ENCODE measurements at regions not wholly inside any gene's neighbourhood (a gene's known extent, or its start where the extent isn't known, plus 50 kb on each side); places are given as distances from the start of the nearest gene placed in this dataset.
A peak's percentile ranks its signal among the peaks of the same experiment; 100 is the strongest.

DNA sequence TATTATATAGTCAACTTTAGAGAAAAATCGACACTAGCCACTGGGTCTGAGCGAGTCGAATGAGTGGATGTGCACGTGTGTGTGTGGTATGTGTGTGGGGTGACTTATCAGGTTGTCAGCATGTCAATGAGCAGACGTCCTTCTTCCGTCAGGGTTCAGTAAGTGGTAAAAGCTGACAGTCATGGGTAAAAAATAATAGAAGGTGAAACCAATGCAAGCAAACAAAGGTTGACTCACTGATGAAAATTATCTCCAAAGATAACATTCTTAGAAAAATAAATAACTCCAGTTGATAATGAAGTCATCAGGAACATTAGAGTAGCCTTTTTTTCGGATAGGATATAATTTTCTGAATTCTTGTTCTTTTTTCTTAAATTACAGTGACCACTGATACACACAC, 243.8 kb upstream of the FOXQ1 start (continued):
- TF ChIP-seq, protein P1, sequence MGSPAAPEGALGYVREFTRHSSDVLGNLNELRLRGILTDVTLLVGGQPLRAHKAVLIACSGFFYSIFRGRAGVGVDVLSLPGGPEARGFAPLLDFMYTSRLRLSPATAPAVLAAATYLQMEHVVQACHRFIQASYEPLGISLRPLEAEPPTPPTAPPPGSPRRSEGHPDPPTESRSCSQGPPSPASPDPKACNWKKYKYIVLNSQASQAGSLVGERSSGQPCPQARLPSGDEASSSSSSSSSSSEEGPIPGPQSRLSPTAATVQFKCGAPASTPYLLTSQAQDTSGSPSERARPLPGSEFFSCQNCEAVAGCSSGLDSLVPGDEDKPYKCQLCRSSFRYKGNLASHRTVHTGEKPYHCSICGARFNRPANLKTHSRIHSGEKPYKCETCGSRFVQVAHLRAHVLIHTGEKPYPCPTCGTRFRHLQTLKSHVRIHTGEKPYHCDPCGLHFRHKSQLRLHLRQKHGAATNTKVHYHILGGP (tag by site-specific recombination; IDR thresholded peaks at IDR 0.05) = peak; percentile 71
- TF ChIP-seq, protein P2, sequence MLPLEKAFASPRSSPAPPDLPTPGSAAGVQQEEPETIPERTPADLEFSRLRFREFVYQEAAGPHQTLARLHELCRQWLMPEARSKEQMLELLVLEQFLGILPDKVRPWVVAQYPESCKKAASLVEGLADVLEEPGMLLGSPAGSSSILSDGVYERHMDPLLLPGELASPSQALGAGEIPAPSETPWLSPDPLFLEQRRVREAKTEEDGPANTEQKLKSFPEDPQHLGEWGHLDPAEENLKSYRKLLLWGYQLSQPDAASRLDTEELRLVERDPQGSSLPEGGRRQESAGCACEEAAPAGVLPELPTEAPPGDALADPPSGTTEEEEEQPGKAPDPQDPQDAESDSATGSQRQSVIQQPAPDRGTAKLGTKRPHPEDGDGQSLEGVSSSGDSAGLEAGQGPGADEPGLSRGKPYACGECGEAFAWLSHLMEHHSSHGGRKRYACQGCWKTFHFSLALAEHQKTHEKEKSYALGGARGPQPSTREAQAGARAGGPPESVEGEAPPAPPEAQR (tag by site-specific recombination; IDR thresholded peaks at IDR 0.05) = no peak
- TF ChIP-seq ZNF302 (tag by site-specific recombination; IDR thresholded peaks at IDR 0.05; ENCODE audit: low read depth) (no peak), MEIS1 (CRISPR knock-in tag; IDR thresholded peaks at IDR 0.05; ENCODE audit: borderline replicate concordance) (no peak), ZNF701 (tag by site-specific recombination; IDR thresholded peaks at IDR 0.05) (no peak), ZNF560 (tag by site-specific recombination; IDR thresholded peaks at IDR 0.05; ENCODE audit: borderline replicate concordance) (no peak), BCL11B (tag by site-specific recombination; IDR thresholded peaks at IDR 0.05; ENCODE audit: low read depth) (no peak), OVOL3 (tag by site-specific recombination; IDR thresholded peaks at IDR 0.05) (no peak), ZEB2 (tag by site-specific recombination; IDR thresholded peaks at IDR 0.05) (0 out of 2 replicates have a peak, but pooled peaks have one; percentile 32), ZNF548 (tag by site-specific recombination; IDR thresholded peaks at IDR 0.05) (no peak), ZNF843 (tag by site-specific recombination; IDR thresholded peaks at IDR 0.05) (peak; percentile 75), ZNF274 (IDR thresholded peaks at IDR 0.05; ENCODE audit: low read length) (no peak), ZNF274 (tag by site-specific recombination; IDR thresholded peaks at IDR 0.05; ENCODE audit: borderline replicate concordance) (no peak), ZNF514 (tag by site-specific recombination; IDR thresholded peaks at IDR 0.05) (no peak), ZNF146 (tag by site-specific recombination; IDR thresholded peaks at IDR 0.05) (0 out of 2 replicates have a peak, but pooled peaks have one; percentile 10), ZNF426 (tag by site-specific recombination; IDR thresholded peaks at IDR 0.05) (no peak), EGR2 (tag by site-specific recombination; IDR thresholded peaks at IDR 0.05; ENCODE audit: low read depth) (no peak), ZNF561 (tag by site-specific recombination; IDR thresholded peaks at IDR 0.05; ENCODE audit: borderline replicate concordance) (no peak), ZNF184 (tag by site-specific recombination; IDR thresholded peaks at IDR 0.05) (no peak), ZNF558 (tag by site-specific recombination; IDR thresholded peaks at IDR 0.05) (no peak), GLIS2 (tag by site-specific recombination; IDR thresholded peaks at IDR 0.05) (no peak), ZNF221 (tag by site-specific recombination; IDR thresholded peaks at IDR 0.05; ENCODE audit: borderline replicate concordance) (no peak), KLF8 (tag by site-specific recombination; IDR thresholded peaks at IDR 0.05) (peak; percentile 51; the same call in 1 of the 2 replicates), ZNF16 (tag by site-specific recombination; IDR thresholded peaks at IDR 0.05; ENCODE audit: low read depth) (no peak), ZNF501 (tag by site-specific recombination; IDR thresholded peaks at IDR 0.05) (no peak), REPIN1 (tag by site-specific recombination; IDR thresholded peaks at IDR 0.05; ENCODE audit: low read depth) (no peak)
- TF ChIP-seq, protein P3, sequence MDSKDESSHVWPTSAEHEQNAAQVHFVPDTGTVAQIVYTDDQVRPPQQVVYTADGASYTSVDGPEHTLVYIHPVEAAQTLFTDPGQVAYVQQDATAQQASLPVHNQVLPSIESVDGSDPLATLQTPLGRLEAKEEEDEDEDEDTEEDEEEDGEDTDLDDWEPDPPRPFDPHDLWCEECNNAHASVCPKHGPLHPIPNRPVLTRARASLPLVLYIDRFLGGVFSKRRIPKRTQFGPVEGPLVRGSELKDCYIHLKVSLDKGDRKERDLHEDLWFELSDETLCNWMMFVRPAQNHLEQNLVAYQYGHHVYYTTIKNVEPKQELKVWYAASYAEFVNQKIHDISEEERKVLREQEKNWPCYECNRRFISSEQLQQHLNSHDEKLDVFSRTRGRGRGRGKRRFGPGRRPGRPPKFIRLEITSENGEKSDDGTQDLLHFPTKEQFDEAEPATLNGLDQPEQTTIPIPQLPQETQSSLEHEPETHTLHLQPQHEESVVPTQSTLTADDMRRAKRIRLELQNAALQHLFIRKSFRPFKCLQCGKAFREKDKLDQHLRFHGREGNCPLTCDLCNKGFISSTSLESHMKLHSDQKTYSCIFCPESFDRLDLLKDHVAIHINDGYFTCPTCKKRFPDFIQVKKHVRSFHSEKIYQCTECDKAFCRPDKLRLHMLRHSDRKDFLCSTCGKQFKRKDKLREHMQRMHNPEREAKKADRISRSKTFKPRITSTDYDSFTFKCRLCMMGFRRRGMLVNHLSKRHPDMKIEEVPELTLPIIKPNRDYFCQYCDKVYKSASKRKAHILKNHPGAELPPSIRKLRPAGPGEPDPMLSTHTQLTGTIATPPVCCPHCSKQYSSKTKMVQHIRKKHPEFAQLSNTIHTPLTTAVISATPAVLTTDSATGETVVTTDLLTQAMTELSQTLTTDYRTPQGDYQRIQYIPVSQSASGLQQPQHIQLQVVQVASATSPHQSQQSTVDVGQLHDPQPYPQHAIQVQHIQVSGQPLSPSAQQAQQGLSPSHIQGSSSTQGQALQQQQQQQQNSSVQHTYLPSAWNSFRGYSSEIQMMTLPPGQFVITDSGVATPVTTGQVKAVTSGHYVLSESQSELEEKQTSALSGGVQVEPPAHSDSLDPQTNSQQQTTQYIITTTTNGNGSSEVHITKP (tag by site-specific recombination; IDR thresholded peaks at IDR 0.05) = peak; percentile 97
- TF ChIP-seq, protein P4, sequence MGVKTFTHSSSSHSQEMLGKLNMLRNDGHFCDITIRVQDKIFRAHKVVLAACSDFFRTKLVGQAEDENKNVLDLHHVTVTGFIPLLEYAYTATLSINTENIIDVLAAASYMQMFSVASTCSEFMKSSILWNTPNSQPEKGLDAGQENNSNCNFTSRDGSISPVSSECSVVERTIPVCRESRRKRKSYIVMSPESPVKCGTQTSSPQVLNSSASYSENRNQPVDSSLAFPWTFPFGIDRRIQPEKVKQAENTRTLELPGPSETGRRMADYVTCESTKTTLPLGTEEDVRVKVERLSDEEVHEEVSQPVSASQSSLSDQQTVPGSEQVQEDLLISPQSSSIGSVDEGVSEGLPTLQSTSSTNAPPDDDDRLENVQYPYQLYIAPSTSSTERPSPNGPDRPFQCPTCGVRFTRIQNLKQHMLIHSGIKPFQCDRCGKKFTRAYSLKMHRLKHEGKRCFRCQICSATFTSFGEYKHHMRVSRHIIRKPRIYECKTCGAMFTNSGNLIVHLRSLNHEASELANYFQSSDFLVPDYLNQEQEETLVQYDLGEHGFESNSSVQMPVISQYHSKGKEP (tag by site-specific recombination; IDR thresholded peaks at IDR 0.05) = no peak
- TF ChIP-seq, protein P5, sequence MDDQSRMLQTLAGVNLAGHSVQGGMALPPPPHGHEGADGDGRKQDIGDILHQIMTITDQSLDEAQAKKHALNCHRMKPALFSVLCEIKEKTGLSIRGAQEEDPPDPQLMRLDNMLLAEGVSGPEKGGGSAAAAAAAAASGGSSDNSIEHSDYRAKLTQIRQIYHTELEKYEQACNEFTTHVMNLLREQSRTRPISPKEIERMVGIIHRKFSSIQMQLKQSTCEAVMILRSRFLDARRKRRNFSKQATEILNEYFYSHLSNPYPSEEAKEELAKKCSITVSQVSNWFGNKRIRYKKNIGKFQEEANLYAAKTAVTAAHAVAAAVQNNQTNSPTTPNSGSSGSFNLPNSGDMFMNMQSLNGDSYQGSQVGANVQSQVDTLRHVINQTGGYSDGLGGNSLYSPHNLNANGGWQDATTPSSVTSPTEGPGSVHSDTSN (CRISPR knock-in tag; IDR thresholded peaks at IDR 0.05) = no peak
- TF ChIP-seq, protein P6, sequence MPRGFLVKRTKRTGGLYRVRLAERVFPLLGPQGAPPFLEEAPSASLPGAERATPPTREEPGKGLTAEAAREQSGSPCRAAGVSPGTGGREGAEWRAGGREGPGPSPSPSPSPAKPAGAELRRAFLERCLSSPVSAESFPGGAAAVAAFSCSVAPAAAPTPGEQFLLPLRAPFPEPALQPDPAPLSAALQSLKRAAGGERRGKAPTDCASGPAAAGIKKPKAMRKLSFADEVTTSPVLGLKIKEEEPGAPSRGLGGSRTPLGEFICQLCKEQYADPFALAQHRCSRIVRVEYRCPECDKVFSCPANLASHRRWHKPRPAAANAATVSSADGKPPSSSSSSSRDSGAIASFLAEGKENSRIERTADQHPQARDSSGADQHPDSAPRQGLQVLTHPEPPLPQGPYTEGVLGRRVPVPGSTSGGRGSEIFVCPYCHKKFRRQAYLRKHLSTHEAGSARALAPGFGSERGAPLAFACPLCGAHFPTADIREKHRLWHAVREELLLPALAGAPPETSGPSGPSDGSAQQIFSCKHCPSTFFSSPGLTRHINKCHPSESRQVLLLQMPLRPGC (tag by site-specific recombination; IDR thresholded peaks at IDR 0.05) = peak; percentile 42; the same call in 1 of the 2 replicates
